ENCODE measurements at regions not wholly inside any gene's neighbourhood (a gene's known extent, or its start where the extent isn't known, plus 50 kb on each side); places are given as distances from the start of the nearest gene placed in this dataset.

- TF ChIP-seq ZNF462 (CRISPR knock-in tag; IDR thresholded peaks at IDR 0.05): no peak
- no peak for TF ChIP-seq STAT1 (IDR thresholded peaks at IDR 0.05; ENCODE audit: unreplicated experiment)
- TF ChIP-seq, protein P1, sequence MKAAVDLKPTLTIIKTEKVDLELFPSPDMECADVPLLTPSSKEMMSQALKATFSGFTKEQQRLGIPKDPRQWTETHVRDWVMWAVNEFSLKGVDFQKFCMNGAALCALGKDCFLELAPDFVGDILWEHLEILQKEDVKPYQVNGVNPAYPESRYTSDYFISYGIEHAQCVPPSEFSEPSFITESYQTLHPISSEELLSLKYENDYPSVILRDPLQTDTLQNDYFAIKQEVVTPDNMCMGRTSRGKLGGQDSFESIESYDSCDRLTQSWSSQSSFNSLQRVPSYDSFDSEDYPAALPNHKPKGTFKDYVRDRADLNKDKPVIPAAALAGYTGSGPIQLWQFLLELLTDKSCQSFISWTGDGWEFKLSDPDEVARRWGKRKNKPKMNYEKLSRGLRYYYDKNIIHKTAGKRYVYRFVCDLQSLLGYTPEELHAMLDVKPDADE (IDR thresholded peaks at IDR 0.05): no peak
Observed at GRCh38 chr13:80884056-80884785, 543.3 kb upstream of the SPRY2 start (continued).

DNA sequence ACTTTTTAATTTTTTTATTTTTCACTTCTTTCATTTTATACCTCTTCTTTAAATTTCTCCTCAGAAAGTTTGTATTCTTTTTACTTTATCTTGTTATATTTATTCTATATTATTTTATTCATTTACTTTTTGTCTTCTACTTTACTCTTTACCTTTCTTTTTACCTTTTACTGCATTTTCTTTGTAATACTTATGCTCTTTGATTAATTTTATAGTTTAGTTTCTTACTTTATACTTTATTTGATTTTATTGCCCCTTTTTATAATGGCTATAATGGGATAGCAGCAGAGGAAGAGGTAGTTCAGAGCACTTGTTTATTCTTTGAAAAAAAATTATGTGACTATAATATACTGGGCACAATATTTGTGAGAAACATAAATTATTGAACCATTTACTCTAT lies 542.6 kb upstream of the SPRY2 start:
- H4K20me1 ChIP-seq (replicated peaks; ENCODE audit: insufficient read depth): no peaks in the 10 kb centered on the region
- no peak overlapping the region for H3K27ac ChIP-seq (ENCODE audit: low read depth)
- DNase-seq (ENCODE audit: low spot score): no peak
- no peak for ATAC-seq
- H3K79me2 ChIP-seq (replicated peaks; ENCODE audit: insufficient read depth): no peaks in the 10 kb centered on the region
- Mint-ChIP-seq H3K36me3 (ENCODE audit: low read depth) (no peaks in the 10 kb centered on the region), H3K4me3 (no peak overlapping the region), H3K27ac (no peak overlapping the region), H3K27me3 (ENCODE audit: insufficient read depth, low read depth, poor library complexity) (peaks cover 9% of the 10 kb centered on the region), H3K9me3 (no peaks in the 10 kb centered on the region), H3K4me1 (peaks cover 14% of the 10 kb centered on the region)
- H3K4me1 ChIP-seq (ENCODE audit: insufficient read depth): peaks cover 29% of the 10 kb centered on the region
- H3K4me2 ChIP-seq: no peak overlapping the region
- no peak overlapping the region for H3K4me3 ChIP-seq
- H3K27me3 ChIP-seq (ENCODE audit: insufficient read depth): peaks cover 36% of the 10 kb centered on the region
- H2AFZ ChIP-seq: no peak overlapping the region
- no peaks in the 10 kb centered on the region for H3K36me3 ChIP-seq (ENCODE audit: insufficient read depth)
- H3K9me2 ChIP-seq (ENCODE audit: insufficient read depth): no peaks in the 10 kb centered on the region
- no peaks in the 10 kb centered on the region for H3F3A ChIP-seq (replicated peaks; ENCODE audit: low read depth)
- TF ChIP-seq, protein P1 (IDR thresholded peaks at IDR 0.05): no peak
- no peak for TF ChIP-seq REST (IDR thresholded peaks at IDR 0.05; ENCODE audit: unreplicated experiment)
